Right cardiac atrium (tissue), 5 donors: ENCODE measurements at regions not wholly inside any gene's neighbourhood (a gene's known extent, or its start where the extent isn't known, plus 50 kb on each side); places are given as distances from the start of the nearest gene placed in this dataset.

Source experiments
- ATAC-seq, 2 donors: fragments of 200-7000 bp; cut with Tn5 transposase; one replicate each; pipeline versions ENCODE4 v1.8.0 to v1.9.1; 2020; ENCODE audit warnings: moderate library complexity in 2 of 2, mild to moderate bottlenecking in 1 of 2
- DNase-seq, 3 donors: peaks; one replicate each; pipeline ENCODE4 v3.0.0-alpha.2; 2020
- H3K27ac ChIP-seq: one replicate; pipeline ENCODE4 v1.5.1; 2013; ENCODE audit warnings: mild to moderate bottlenecking, low read length, control low read depth, moderate library complexity
- H3K27me3 ChIP-seq: one replicate; pipeline ENCODE4 v1.6.1; 2013; ENCODE audit not compliant: control insufficient read depth, insufficient read depth
- H3K4me1 ChIP-seq: one replicate; pipeline ENCODE4 v1.6.1; 2013; ENCODE audit warnings: low read length; ENCODE audit not compliant: control insufficient read depth, insufficient read depth
- H3K4me3 ChIP-seq: one replicate; pipeline ENCODE4 v1.5.1; 2013; ENCODE audit warnings: low read length, control low read depth
- H3K9me3 ChIP-seq: one replicate; pipeline ENCODE4 v1.6.1; 2013; ENCODE audit warnings: low read length; ENCODE audit not compliant: control insufficient read depth
- WGBS: extraction: QIAGEN DNeasy Blood & Tissue Kit; methylation state at CpG from one replicate; pipeline ENCODE4 v1.1.7; 2013; 5-methylcytosine and 5-hydroxymethylcytosine counted together
- intact Hi-C, 4 donors: fragments of 100-400 bp; cut with DNase I; formaldehyde crosslinking; loops; one replicate each; pipeline versions ENCODE4 v1.11.0 to v1.14.0; 2022 to 2023
- donor health status: healthy with polysubstance abuse.
- donor health status: DM: no; HTN: yes; CAD: no.
- donor health status: DM: no; HTN: no; CAD: no.
- donor health status: DM: no; HTN: yes; CAD: no; lungs with severe emphysema.
- donor health status: DM: yes; HTN: yes; CAD: no.

DNA sequence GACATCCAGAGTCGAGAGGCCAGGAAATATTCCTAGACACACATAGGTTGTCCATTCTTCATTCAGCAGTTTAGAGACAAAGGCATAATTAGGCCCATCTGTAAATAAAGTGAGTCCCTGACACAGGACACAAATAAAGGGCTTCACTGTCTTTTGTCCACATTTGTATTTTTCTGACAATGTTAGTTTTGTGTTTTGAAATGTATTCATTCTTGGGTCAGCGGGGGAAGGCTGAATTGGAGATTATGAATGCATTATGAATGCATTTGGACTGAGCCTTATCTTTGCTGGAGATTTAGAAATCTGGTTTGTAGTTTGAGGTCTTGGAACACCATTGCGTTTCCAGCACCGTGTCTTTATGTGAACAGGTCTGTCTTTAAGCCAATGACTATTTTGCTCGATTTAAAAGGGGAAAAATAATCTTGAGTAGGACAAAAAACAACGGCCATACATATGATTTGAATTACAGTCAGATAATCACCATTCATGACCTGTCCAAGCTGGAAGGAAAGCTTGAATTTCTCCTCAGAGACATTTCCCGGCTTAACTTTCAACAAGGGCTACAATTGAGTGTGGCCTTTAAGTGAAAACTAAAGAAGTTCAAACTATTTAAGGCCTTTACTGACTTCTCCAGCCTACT is 334.8 kb downstream of the WDR11 start:
- intact Hi-C loops = no loop called here
- ATAC-seq = no peak

DNA sequence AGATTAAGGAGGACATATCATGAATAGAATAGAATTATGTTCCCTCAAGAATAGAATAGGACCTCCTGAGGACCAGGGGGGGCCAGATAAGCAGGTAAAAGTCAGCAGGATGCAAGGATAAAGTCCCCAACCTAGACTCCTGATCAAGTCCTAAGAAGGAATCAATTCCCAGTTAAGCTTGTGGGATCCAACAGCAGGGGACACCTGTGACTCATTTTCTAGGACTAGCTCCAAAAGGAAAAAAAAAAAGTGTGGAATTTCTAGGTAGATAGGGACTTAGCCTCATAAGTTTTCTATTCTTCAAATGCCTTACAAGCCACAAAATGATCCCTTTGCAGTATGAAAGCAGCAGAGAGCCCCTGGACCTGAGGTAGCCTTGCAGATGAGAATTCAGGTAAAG is 336.2 kb downstream of the WDR11 start:
- ATAC-seq = no peak
- Histone ChIP-seq H3K4me1 (no peaks in the 10 kb centered on the region), H3K27me3 (no peaks in the 10 kb centered on the region), H3K4me3 (no peak overlapping the region), H3K27ac (no peak overlapping the region), H3K9me3 (no peaks in the 10 kb centered on the region)
- intact Hi-C loops = no loop called here
- DNase-seq = no peak

More for the DNA sequence above, 334.8 kb downstream of the WDR11 start:
- no peaks in the 10 kb centered on the region for H3K27me3 ChIP-seq
- H3K9me3 ChIP-seq = no peaks in the 10 kb centered on the region
- no peak for DNase-seq
- no peaks in the 10 kb centered on the region for H3K4me1 ChIP-seq
- 68% methylated on average over 7 of the region's 7 CpGs for WGBS
- no peak overlapping the region for H3K4me3 ChIP-seq
- no peak overlapping the region for H3K27ac ChIP-seq

DNA sequence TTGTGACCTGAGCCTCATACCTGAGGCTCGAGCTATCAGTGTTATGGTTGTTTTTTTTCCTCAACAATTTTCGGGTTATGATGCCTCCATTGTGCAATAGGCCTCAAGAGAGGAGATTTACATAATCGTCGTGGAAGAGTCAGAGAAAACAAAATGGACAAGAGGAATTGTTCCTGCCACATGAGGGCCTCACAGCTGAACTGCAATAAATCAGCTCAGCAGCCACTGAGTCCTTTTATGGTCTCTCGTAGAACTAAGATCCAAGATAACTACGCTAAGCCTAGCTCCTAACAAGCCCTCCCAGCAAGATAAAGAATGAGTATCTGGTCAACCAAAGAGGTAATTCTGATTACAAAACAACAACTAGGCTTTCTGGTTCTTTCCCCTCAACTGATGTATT is 336.8 kb downstream of the WDR11 start:
- 24% methylated on average over 6 of the region's 6 CpGs for WGBS
- peak in 1 of 2 donors; percentile 78 for ATAC-seq

DNA sequence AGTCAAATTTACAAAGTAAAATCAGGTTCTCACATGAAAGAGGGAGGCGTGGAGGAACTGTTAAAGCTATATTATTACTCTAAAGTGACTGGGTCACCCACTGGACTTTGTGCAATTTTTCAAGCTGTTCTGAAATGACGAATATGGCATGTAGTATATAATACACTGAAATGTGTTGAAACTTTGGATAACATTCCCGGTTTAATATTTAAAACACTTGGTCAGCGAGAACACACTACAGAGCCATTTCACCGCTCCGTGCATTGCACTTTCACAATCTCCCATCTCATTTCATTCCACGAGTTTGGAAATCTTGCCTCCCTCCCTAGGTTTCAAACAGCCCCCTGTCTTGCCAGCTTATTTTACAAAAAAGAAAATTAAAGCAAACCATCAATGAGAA is 337.9 kb downstream of the WDR11 start:
- WGBS = 74% methylated on average over 7 of the region's 7 CpGs
- Histone ChIP-seq H3K27me3 (no peaks in the 10 kb centered on the region), H3K27ac (no peak overlapping the region), H3K9me3 (no peaks in the 10 kb centered on the region), H3K4me3 (no peak overlapping the region), H3K4me1 (no peaks in the 10 kb centered on the region)
- DNase-seq (no peak), ATAC-seq (no peak)
- intact Hi-C loops = no loop called here

More for the DNA sequence above, 336.8 kb downstream of the WDR11 start:
- H3K27me3 ChIP-seq = no peaks in the 10 kb centered on the region
- H3K27ac ChIP-seq = no peak overlapping the region
- DNase-seq = no peak
- no peaks in the 10 kb centered on the region for H3K9me3 ChIP-seq
- intact Hi-C loops = no loop called here
- H3K4me1 ChIP-seq = no peaks in the 10 kb centered on the region
- H3K4me3 ChIP-seq = no peak overlapping the region

DNA sequence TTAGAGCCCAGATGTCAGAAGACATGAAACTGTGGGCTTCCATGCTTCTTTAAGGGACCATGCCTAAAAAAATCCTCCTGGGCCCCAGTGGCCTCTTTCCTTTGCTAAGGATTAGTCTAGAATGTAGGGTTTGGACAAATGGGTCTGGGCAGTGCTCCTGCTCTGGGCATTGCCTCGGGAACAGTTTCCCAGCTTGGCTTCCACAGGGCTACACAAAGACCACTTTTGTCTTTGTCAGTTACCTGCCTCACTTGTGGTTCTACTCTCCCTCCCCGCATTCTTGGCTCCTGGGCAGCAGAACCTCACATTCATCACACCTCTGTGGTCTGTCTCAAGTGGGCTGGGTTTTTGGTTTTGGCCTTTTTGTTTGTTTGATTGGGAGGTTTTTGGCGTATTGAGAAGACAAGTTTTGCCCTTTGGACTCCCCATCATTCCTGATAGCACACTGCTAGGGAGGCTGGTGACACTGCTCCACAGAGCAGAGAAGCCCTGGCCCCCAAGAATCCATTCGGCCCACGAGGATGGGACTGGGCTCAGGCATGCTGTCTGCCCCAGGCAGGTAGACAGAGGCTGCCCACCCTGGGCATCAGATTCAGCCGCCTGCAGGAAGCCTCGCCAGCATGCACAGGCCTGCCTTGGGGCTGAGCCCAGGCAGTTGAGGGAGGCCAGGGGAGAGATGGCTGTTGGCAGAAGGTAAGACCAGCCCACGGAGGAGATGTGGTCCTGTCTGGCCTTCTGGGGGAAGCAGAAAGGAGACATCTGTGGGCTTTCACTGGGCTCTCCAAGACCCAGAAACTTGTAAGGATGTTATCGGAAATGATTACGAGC is 343.7 kb downstream of the WDR11 start:
- Histone ChIP-seq H3K4me1 (no peaks in the 10 kb centered on the region), H3K4me3 (no peak overlapping the region), H3K27me3 (no peaks in the 10 kb centered on the region), H3K9me3 (no peaks in the 10 kb centered on the region), H3K27ac (no peak overlapping the region)
- no peak for DNase-seq
- ATAC-seq = no peak
- intact Hi-C loops = no loop called here
- 71% methylated on average over 10 of the region's 10 CpGs for WGBS

DNA sequence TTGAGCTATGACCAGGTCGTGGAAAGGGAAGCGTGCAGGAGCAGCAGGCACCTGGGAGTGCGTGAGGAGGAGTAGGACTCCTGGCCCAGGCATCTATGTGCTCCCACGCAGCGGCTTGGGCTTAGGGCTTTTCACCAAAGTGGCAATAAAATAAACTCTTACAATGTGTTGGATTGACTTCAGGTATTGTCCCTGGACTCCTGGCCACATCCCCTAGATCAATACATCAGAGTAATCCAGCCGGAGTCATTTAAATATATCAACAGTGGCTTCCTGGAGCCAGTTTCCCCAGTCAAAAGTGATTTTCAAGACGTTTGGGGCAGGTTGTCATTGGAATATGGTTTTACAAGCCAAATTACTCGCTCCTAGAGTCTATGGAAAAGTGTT is 344.4 kb downstream of the WDR11 start:
- Histone ChIP-seq H3K27me3 (no peaks in the 10 kb centered on the region), H3K4me1 (no peaks in the 10 kb centered on the region), H3K27ac (no peak overlapping the region), H3K4me3 (no peak overlapping the region), H3K9me3 (no peaks in the 10 kb centered on the region)
- 59% methylated on average over 8 of the region's 8 CpGs for WGBS
- ATAC-seq (no peak), DNase-seq (no peak)
- intact Hi-C loops = no loop called here

DNA sequence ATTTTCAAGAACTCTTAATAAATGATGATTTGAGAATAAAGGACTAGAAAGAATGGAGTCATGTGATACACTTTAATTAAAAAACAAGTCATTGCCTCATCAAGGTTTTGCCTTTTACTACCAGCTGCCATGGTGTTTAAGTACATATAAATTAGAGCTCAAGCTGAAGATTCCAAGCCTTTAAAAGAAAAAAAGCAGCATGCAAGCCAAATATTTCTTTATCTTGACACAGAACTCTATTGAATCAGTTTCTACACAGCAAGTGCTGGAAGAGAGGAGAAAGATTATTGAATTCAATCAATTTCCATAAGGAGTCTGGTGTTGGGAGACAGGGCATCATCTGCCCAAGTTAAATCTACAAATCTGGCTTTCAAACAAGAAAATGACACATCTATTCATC is 347.9 kb downstream of the WDR11 start:
- Histone ChIP-seq H3K4me3 (no peak overlapping the region), H3K9me3 (no peaks in the 10 kb centered on the region), H3K27ac (no peak overlapping the region), H3K4me1 (no peaks in the 10 kb centered on the region), H3K27me3 (no peaks in the 10 kb centered on the region)
- intact Hi-C loops = no loop called here
- ATAC-seq (no peak), DNase-seq (no peak)

DNA sequence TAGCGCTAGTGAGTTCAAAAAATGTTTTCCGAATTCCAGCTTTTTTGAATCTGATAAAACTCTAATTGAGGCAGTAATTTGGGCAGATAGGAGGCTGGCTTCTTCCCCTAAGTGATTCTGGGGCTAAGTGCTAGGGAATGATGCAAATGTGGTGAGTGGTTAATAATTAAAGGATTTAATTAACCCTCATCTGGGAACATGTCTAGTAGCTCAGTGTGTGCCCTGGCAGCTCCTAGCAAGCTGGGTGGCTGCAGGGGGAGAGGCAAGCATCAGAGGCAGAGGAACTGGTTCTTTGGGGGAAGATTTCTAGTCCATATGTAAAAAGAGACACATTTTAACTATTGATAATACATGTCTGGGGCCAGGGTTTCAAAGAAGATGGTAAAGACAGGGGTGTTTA is 354.5 kb downstream of the WDR11 start:
- H3K4me1 ChIP-seq = no peaks in the 10 kb centered on the region
- DNase-seq (no peak), ATAC-seq (no peak)
- intact Hi-C loops = no loop called here
- 91% methylated on average over 2 of the region's 2 CpGs for WGBS
- H3K9me3 ChIP-seq = no peaks in the 10 kb centered on the region
- no peak overlapping the region for H3K27ac ChIP-seq
- no peak overlapping the region for H3K4me3 ChIP-seq
- no peaks in the 10 kb centered on the region for H3K27me3 ChIP-seq

DNA sequence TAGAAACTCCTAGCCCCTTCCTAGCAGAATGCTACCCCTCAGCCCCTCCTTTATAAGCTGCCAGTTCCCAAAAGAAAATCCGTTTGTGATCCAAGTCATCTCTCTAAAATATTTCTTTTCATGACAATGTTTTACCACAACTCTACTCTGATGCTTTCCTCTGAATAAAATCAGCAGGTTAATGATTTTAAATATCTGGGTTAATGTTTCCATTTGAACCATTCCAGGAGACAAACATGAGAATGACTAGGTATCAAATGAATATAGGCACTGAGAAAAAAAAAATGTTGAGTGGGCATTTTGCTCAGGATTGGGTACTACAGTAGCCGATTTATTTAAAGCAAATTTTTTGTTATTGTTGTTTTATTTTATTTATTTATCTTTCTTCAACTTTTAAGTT is 360.3 kb downstream of the WDR11 start:
- DNase-seq = no peak
- no peak for ATAC-seq
- no peak overlapping the region for H3K4me3 ChIP-seq

DNA sequence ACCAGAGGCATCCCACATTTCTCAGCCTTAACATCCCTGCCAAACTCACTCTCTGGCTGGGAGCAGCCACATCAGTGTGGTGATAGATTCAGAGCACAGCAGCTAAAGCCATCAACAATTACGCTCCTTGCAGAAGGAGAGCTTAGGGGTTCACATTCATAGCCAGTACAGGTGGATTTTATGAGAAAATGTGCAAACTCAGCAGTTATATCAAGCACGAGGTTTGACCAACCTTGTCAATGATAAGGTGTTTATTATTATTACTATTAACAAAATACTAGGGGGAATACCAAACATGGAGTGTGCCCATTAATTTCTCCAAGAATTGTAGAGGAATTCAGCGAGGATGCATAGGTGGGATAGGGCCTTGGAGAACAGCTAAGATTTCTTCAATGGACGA is 362.3 kb downstream of the WDR11 start:
- Histone ChIP-seq H3K9me3 (no peaks in the 10 kb centered on the region), H3K27me3 (no peaks in the 10 kb centered on the region), H3K4me1 (no peaks in the 10 kb centered on the region), H3K27ac (no peak overlapping the region), H3K4me3 (no peak overlapping the region)
- no peak for DNase-seq
- intact Hi-C loops = no loop called here
- ATAC-seq = no peak
- WGBS = 84% methylated on average over 4 of the region's 4 CpGs

More for the DNA sequence above, 360.3 kb downstream of the WDR11 start:
- Histone ChIP-seq H3K4me1 (no peaks in the 10 kb centered on the region), H3K27ac (no peak overlapping the region), H3K9me3 (no peaks in the 10 kb centered on the region), H3K27me3 (no peaks in the 10 kb centered on the region)
- intact Hi-C loops = no loop called here
- WGBS = 81% methylated on average over 2 of the region's 2 CpGs

DNA sequence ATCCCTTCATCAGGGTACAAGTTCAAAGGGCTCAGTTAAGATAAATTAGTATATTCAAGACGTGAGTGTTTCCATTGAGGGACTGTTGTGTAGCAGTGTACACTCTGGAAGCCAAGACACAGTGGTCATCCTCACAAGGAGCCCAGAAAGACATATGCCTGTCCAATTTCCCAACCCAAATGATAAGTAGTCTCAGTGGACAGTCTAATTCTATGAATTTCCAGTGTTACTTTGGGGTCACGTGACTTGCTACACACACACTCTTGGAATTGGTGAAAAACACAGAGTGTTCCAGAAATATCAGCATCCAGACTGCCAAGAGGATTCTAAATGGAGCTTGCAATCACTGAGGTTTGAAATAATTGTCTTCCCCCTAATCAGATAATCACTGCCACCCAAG is 365.1 kb downstream of the WDR11 start:
- DNase-seq (no peak), ATAC-seq (peak; percentile 63 to 91)
- Histone ChIP-seq H3K27ac (no peak overlapping the region), H3K9me3 (no peaks in the 10 kb centered on the region), H3K4me3 (no peak overlapping the region), H3K4me1 (no peaks in the 10 kb centered on the region), H3K27me3 (no peaks in the 10 kb centered on the region)
- 47% methylated on average over 2 of the region's 2 CpGs for WGBS
- intact Hi-C loops = no loop called here
